Chondrocyte (in vitro differentiated cells): ENCODE measurements at regions not wholly inside any gene's neighbourhood (a gene's known extent, or its start where the extent isn't known, plus 50 kb on each side); places are given as distances from the start of the nearest gene placed in this dataset.

ENCODE experiments used
- DNase-seq: peaks from one replicate; pipeline ENCODE4 v3.0.0; 2021; ENCODE audit warnings: mixed read lengths, low spot score
- H3K27ac Mint-ChIP-seq: one replicate; pipeline ENCODE4 v1.8.0; 2021; ENCODE audit warnings: mild to moderate bottlenecking, moderate library complexity, mixed read lengths; ENCODE audit not compliant: unreplicated experiment
- H3K27me3 Mint-ChIP-seq: 2 replicates; pipeline ENCODE4 v1.8.0; 2021; ENCODE audit warnings: low read depth, mixed read lengths
- H3K36me3 Mint-ChIP-seq: 2 replicates; pipeline ENCODE4 v1.8.0; 2021; ENCODE audit warnings: low read depth, mixed read lengths
- H3K4me1 Mint-ChIP-seq: 2 replicates; pipeline ENCODE4 v1.8.0; 2021; ENCODE audit warnings: low read depth, mild to moderate bottlenecking, mixed read lengths
- H3K4me3 Mint-ChIP-seq: one replicate; pipeline ENCODE4 v1.8.0; 2021; ENCODE audit warnings: mild to moderate bottlenecking, moderate library complexity, mixed read lengths; ENCODE audit not compliant: unreplicated experiment
- H3K9me3 Mint-ChIP-seq: 2 replicates; pipeline ENCODE4 v1.8.0; 2021; ENCODE audit warnings: low read depth, mixed read lengths
- CTCF ChIP-seq: fragments of 200-600 bp; sonication (generic); IDR thresholded peaks from 2 replicates; pipeline ENCODE4 v1.5.0; 2021; ENCODE audit warnings: antibody characterized with exemption, mild to moderate bottlenecking, moderate library complexity

- Mint-ChIP-seq H3K9me3 (peaks cover 7% of the 10 kb centered on the region), H3K4me3 (no peak overlapping the region), H3K36me3 (no peaks in the 10 kb centered on the region), H3K4me1 (no peaks in the 10 kb centered on the region), H3K27me3 (peaks cover 2% of the 10 kb centered on the region), H3K27ac (no peak overlapping the region)
- no peak for TF ChIP-seq CTCF
- no peak for DNase-seq
These were observed 188.5 kb upstream of the CELF4 start for GRCh38 chr18:37754141-37754540.

GRCh38 chr18:37742436-37742835 lies 176.8 kb upstream of the CELF4 start:
- no peak overlapping the region for H3K27ac Mint-ChIP-seq
- DNase-seq, result no peak
- no peak overlapping the region for H3K4me3 Mint-ChIP-seq
- no peaks in the 10 kb centered on the region for H3K4me1 Mint-ChIP-seq
- H3K36me3 Mint-ChIP-seq, result no peaks in the 10 kb centered on the region
- peaks cover under 1% of the 10 kb centered on the region for H3K27me3 Mint-ChIP-seq
- TF ChIP-seq CTCF, result no peak
- H3K9me3 Mint-ChIP-seq, result no peaks in the 10 kb centered on the region

GRCh38 chr18:37741032-37741623 lies 175.5 kb upstream of the CELF4 start:
- Mint-ChIP-seq H3K36me3 (no peaks in the 10 kb centered on the region), H3K27ac (no peak overlapping the region), H3K4me3 (no peak overlapping the region), H3K27me3 (peaks cover 4% of the 10 kb centered on the region), H3K9me3 (no peaks in the 10 kb centered on the region), H3K4me1 (no peaks in the 10 kb centered on the region)
- DNase-seq, result no peak
- TF ChIP-seq CTCF, result no peak

- TF ChIP-seq CTCF, result no peak
- H3K27me3 Mint-ChIP-seq, result peaks cover 4% of the 10 kb centered on the region
- H3K9me3 Mint-ChIP-seq, result no peaks in the 10 kb centered on the region
- H3K27ac Mint-ChIP-seq, result no peak overlapping the region
- no peaks in the 10 kb centered on the region for H3K36me3 Mint-ChIP-seq
- no peak overlapping the region for H3K4me3 Mint-ChIP-seq
- no peak for DNase-seq
- no peaks in the 10 kb centered on the region for H3K4me1 Mint-ChIP-seq
These were observed 168.8 kb upstream of the CELF4 start for GRCh38 chr18:37734406-37734805.

- Mint-ChIP-seq H3K4me3 (no peak overlapping the region), H3K27ac (no peak overlapping the region), H3K9me3 (no peaks in the 10 kb centered on the region), H3K4me1 (no peaks in the 10 kb centered on the region), H3K27me3 (no peaks in the 10 kb centered on the region), H3K36me3 (no peaks in the 10 kb centered on the region)
- TF ChIP-seq CTCF, result no peak
- no peak for DNase-seq
These were observed 164.1 kb upstream of the CELF4 start for GRCh38 chr18:37729716-37730115.
